ENCODE measurements at regions not wholly inside any gene's neighbourhood (a gene's known extent, or its start where the extent isn't known, plus 50 kb on each side); places are given as distances from the start of the nearest gene placed in this dataset.

GRCh38 chr2:146461068-146461467, 1383.8 kb upstream of the ACVR2A start:
- Mint-ChIP-seq H3K4me1 (ENCODE audit: low read depth) (no peaks in the 10 kb centered on the region), H3K36me3 (ENCODE audit: low read depth) (no peaks in the 10 kb centered on the region), H3K9me3 (peaks cover 37% of the 10 kb centered on the region), H3K27me3 (ENCODE audit: low read depth) (no peaks in the 10 kb centered on the region), H3K4me3 (ENCODE audit: low read depth) (no peak overlapping the region), H3K27ac (no peak overlapping the region)
- intact Hi-C loops (cut with micrococcal nuclease): no loop called here
- DNase-seq (ENCODE audit: low spot score): no peak

GRCh38 chr2:146458585-146458984, 1386.2 kb upstream of the ACVR2A start:
- no peak overlapping the region for H3K4me3 Mint-ChIP-seq (ENCODE audit: low read depth)
- H3K4me1 Mint-ChIP-seq (ENCODE audit: low read depth): no peaks in the 10 kb centered on the region
- no peaks in the 10 kb centered on the region for H3K27me3 Mint-ChIP-seq (ENCODE audit: low read depth)
- no peak overlapping the region for H3K27ac Mint-ChIP-seq
- H3K36me3 Mint-ChIP-seq (ENCODE audit: low read depth): no peaks in the 10 kb centered on the region
- intact Hi-C loops (cut with micrococcal nuclease): no loop called here
- peaks cover 29% of the 10 kb centered on the region for H3K9me3 Mint-ChIP-seq
- no peak for DNase-seq (ENCODE audit: low spot score)

GRCh38 chr2:146457221-146457620, 1387.6 kb upstream of the ACVR2A start:
- Mint-ChIP-seq H3K27me3 (ENCODE audit: low read depth) (no peaks in the 10 kb centered on the region), H3K4me1 (ENCODE audit: low read depth) (no peaks in the 10 kb centered on the region), H3K9me3 (peaks cover 24% of the 10 kb centered on the region), H3K4me3 (ENCODE audit: low read depth) (no peak overlapping the region), H3K27ac (no peak overlapping the region), H3K36me3 (ENCODE audit: low read depth) (no peaks in the 10 kb centered on the region)
- intact Hi-C loops (cut with micrococcal nuclease): no loop called here
- no peak for DNase-seq (ENCODE audit: low spot score)

GRCh38 chr2:146455325-146455724, 1389.5 kb upstream of the ACVR2A start:
- H3K4me3 Mint-ChIP-seq (ENCODE audit: low read depth): no peak overlapping the region
- no peaks in the 10 kb centered on the region for H3K27me3 Mint-ChIP-seq (ENCODE audit: low read depth)
- H3K36me3 Mint-ChIP-seq (ENCODE audit: low read depth): no peaks in the 10 kb centered on the region
- H3K9me3 Mint-ChIP-seq: peaks cover 10% of the 10 kb centered on the region
- H3K27ac Mint-ChIP-seq: no peak overlapping the region
- intact Hi-C loops (cut with micrococcal nuclease): no loop called here
- no peaks in the 10 kb centered on the region for H3K4me1 Mint-ChIP-seq (ENCODE audit: low read depth)
- DNase-seq (ENCODE audit: low spot score): no peak

GRCh38 chr2:146451972-146452371, 1392.9 kb upstream of the ACVR2A start:
- H3K9me3 Mint-ChIP-seq: no peaks in the 10 kb centered on the region
- intact Hi-C loops (cut with micrococcal nuclease): no loop called here
- H3K27ac Mint-ChIP-seq: no peak overlapping the region
- H3K4me3 Mint-ChIP-seq (ENCODE audit: low read depth): no peak overlapping the region
- DNase-seq (ENCODE audit: low spot score): no peak
- no peaks in the 10 kb centered on the region for H3K4me1 Mint-ChIP-seq (ENCODE audit: low read depth)
- no peaks in the 10 kb centered on the region for H3K27me3 Mint-ChIP-seq (ENCODE audit: low read depth)
- H3K36me3 Mint-ChIP-seq (ENCODE audit: low read depth): no peaks in the 10 kb centered on the region

GRCh38 chr2:146450131-146450530, 1394.7 kb upstream of the ACVR2A start:
- no peaks in the 10 kb centered on the region for H3K9me3 Mint-ChIP-seq
- H3K4me3 Mint-ChIP-seq (ENCODE audit: low read depth): no peak overlapping the region
- no peak overlapping the region for H3K27ac Mint-ChIP-seq
- no peak for DNase-seq (ENCODE audit: low spot score)
- H3K4me1 Mint-ChIP-seq (ENCODE audit: low read depth): no peaks in the 10 kb centered on the region
- no peaks in the 10 kb centered on the region for H3K36me3 Mint-ChIP-seq (ENCODE audit: low read depth)
- intact Hi-C loops (cut with micrococcal nuclease): no loop called here
- no peaks in the 10 kb centered on the region for H3K27me3 Mint-ChIP-seq (ENCODE audit: low read depth)

- Mint-ChIP-seq H3K4me3 (ENCODE audit: low read depth) (no peak overlapping the region), H3K4me1 (ENCODE audit: low read depth) (no peaks in the 10 kb centered on the region), H3K27me3 (ENCODE audit: low read depth) (no peaks in the 10 kb centered on the region), H3K27ac (no peak overlapping the region), H3K36me3 (ENCODE audit: low read depth) (no peaks in the 10 kb centered on the region), H3K9me3 (no peaks in the 10 kb centered on the region)
- intact Hi-C loops (cut with micrococcal nuclease): no loop called here
- DNase-seq (ENCODE audit: low spot score): no peak
Measured at GRCh38 chr2:146444987-146445386, 1399.8 kb upstream of the ACVR2A start.

GRCh38 chr2:146444085-146444484, 1400.7 kb upstream of the ACVR2A start:
- H3K36me3 Mint-ChIP-seq (ENCODE audit: low read depth): no peaks in the 10 kb centered on the region
- no peak for DNase-seq (ENCODE audit: low spot score)
- no peaks in the 10 kb centered on the region for H3K9me3 Mint-ChIP-seq
- intact Hi-C loops (cut with micrococcal nuclease): no loop called here
- H3K27ac Mint-ChIP-seq: no peak overlapping the region
- H3K4me1 Mint-ChIP-seq (ENCODE audit: low read depth): no peaks in the 10 kb centered on the region
- H3K4me3 Mint-ChIP-seq (ENCODE audit: low read depth): no peak overlapping the region
- H3K27me3 Mint-ChIP-seq (ENCODE audit: low read depth): no peaks in the 10 kb centered on the region

GRCh38 chr2:146438246-146438645, 1406.6 kb upstream of the ACVR2A start:
- Mint-ChIP-seq H3K36me3 (ENCODE audit: low read depth) (no peaks in the 10 kb centered on the region), H3K4me1 (ENCODE audit: low read depth) (no peaks in the 10 kb centered on the region), H3K4me3 (ENCODE audit: low read depth) (no peak overlapping the region), H3K9me3 (no peaks in the 10 kb centered on the region), H3K27me3 (ENCODE audit: low read depth) (no peaks in the 10 kb centered on the region), H3K27ac (no peak overlapping the region)
- DNase-seq (ENCODE audit: low spot score): no peak
- intact Hi-C loops (cut with micrococcal nuclease): no loop called here

- Mint-ChIP-seq H3K4me1 (ENCODE audit: low read depth) (no peaks in the 10 kb centered on the region), H3K27ac (no peak overlapping the region), H3K4me3 (ENCODE audit: low read depth) (no peak overlapping the region), H3K9me3 (no peaks in the 10 kb centered on the region), H3K27me3 (ENCODE audit: low read depth) (no peaks in the 10 kb centered on the region), H3K36me3 (ENCODE audit: low read depth) (no peaks in the 10 kb centered on the region)
- DNase-seq (ENCODE audit: low spot score): no peak
- intact Hi-C loops (cut with micrococcal nuclease): no loop called here
Measured at GRCh38 chr2:146437712-146438111, 1407.1 kb upstream of the ACVR2A start.

- H3K9me3 Mint-ChIP-seq: no peaks in the 10 kb centered on the region
- H3K36me3 Mint-ChIP-seq (ENCODE audit: low read depth): no peaks in the 10 kb centered on the region
- no peak overlapping the region for H3K4me3 Mint-ChIP-seq (ENCODE audit: low read depth)
- no peak overlapping the region for H3K27ac Mint-ChIP-seq
- H3K27me3 Mint-ChIP-seq (ENCODE audit: low read depth): no peaks in the 10 kb centered on the region
- intact Hi-C loops (cut with micrococcal nuclease): no loop called here
- DNase-seq (ENCODE audit: low spot score): no peak
- no peaks in the 10 kb centered on the region for H3K4me1 Mint-ChIP-seq (ENCODE audit: low read depth)
Measured at GRCh38 chr2:146433116-146433875, 1411.5 kb upstream of the ACVR2A start.

- intact Hi-C loops (cut with micrococcal nuclease): no loop called here
- Mint-ChIP-seq H3K4me1 (ENCODE audit: low read depth) (no peaks in the 10 kb centered on the region), H3K27me3 (ENCODE audit: low read depth) (no peaks in the 10 kb centered on the region), H3K27ac (no peak overlapping the region), H3K36me3 (ENCODE audit: low read depth) (no peaks in the 10 kb centered on the region), H3K4me3 (ENCODE audit: low read depth) (no peak overlapping the region), H3K9me3 (no peaks in the 10 kb centered on the region)
- no peak for DNase-seq (ENCODE audit: low spot score)
Measured at GRCh38 chr2:146429366-146429765, 1415.5 kb upstream of the ACVR2A start.

GRCh38 chr2:146417942-146418341, 1426.9 kb upstream of the ACVR2A start:
- Mint-ChIP-seq H3K4me1 (ENCODE audit: low read depth) (no peaks in the 10 kb centered on the region), H3K27me3 (ENCODE audit: low read depth) (no peaks in the 10 kb centered on the region), H3K4me3 (ENCODE audit: low read depth) (no peak overlapping the region), H3K36me3 (ENCODE audit: low read depth) (no peaks in the 10 kb centered on the region), H3K9me3 (peaks cover 4% of the 10 kb centered on the region), H3K27ac (no peak overlapping the region)
- no peak for DNase-seq (ENCODE audit: low spot score)
- intact Hi-C loops (cut with micrococcal nuclease): no loop called here

- H3K27ac Mint-ChIP-seq: no peak overlapping the region
- H3K36me3 Mint-ChIP-seq (ENCODE audit: low read depth): no peaks in the 10 kb centered on the region
- intact Hi-C loops (cut with micrococcal nuclease): no loop called here
- no peak for DNase-seq (ENCODE audit: low spot score)
- peaks cover 4% of the 10 kb centered on the region for H3K9me3 Mint-ChIP-seq
- no peaks in the 10 kb centered on the region for H3K4me1 Mint-ChIP-seq (ENCODE audit: low read depth)
- H3K4me3 Mint-ChIP-seq (ENCODE audit: low read depth): no peak overlapping the region
- no peaks in the 10 kb centered on the region for H3K27me3 Mint-ChIP-seq (ENCODE audit: low read depth)
Measured at GRCh38 chr2:146415291-146415690, 1429.5 kb upstream of the ACVR2A start.
